SK-N-SH (cell line): ENCODE measurements at regions not wholly inside any gene's neighbourhood (a gene's known extent, or its start where the extent isn't known, plus 50 kb on each side); places are given as distances from the start of the nearest gene placed in this dataset.

Experiments
- CTCF ChIA-PET: fragments of 300-600, 350-600 bp; formaldehyde crosslinking; extraction: SDS; loops from one replicate; lab custom pipeline; 2021; lab: Yijun Ruan, JAX
- POLR2A ChIA-PET: fragments of 350-600 bp; sonication (Branson Sonifier 250); formaldehyde crosslinking; extraction: SDS; loops from one replicate; lab custom pipeline; 2020; ENCODE audit warnings: antibody characterized with exemption, inconsistent platforms; lab: Yijun Ruan, JAX
- DNase-seq: peaks from one replicate; pipeline ENCODE4 v3.0.0; 2012
- H2AFZ ChIP-seq: fragments of 200-600 bp; sonication (generic); 2 replicates; pipeline ENCODE4 v1.8.1; 2016; ENCODE audit warnings: antibody characterized with exemption, mild to moderate bottlenecking, low read depth
- H3F3A ChIP-seq: fragments of 200-600 bp; sonication (generic); replicated peaks from 2 replicates; pipeline ENCODE3; 2016; ENCODE audit warnings: antibody characterized with exemption, mild to moderate bottlenecking; ENCODE audit not compliant: insufficient read depth
- H3K27ac ChIP-seq, 2 experiments: fragments of 200-500 bp in 1 of 2; fragments of 200-600 bp in 1 of 2; sonication (Bioruptor generic) in 1 of 2; sonication (generic), shearing (Covaris generic) in 1 of 2; 2 replicates each; pipeline versions ENCODE4 v1.5.1 to v1.6.1; 2014 to 2016; ENCODE audit warnings: low read depth in 2 of 2, inconsistent platforms in 1 of 2, low read length in 1 of 2, mild to moderate bottlenecking in 1 of 2, mixed read lengths in 1 of 2
- H3K27me3 ChIP-seq: fragments of 200-600 bp; sonication (generic), shearing (Covaris generic); 2 replicates; pipeline ENCODE4 v1.6.1; 2016; ENCODE audit warnings: mixed run types; ENCODE audit not compliant: insufficient read depth
- H3K36me3 ChIP-seq, 2 experiments: fragments of 200-500 bp in 1 of 2; fragments of 200-600 bp in 1 of 2; sonication (Bioruptor generic) in 1 of 2; sonication (generic) in 1 of 2; replicated peaks in 1 of 2; 2 replicates each; pipeline versions ENCODE3 to v1.5.1; 2014 to 2016; ENCODE audit warnings: low read length in 1 of 2, mild to moderate bottlenecking in 1 of 2; ENCODE audit not compliant: insufficient read depth in 2 of 2, control insufficient read depth in 1 of 2
- H3K4me1 ChIP-seq, 2 experiments: fragments of 200-500 bp in 1 of 2; fragments of 200-600 bp in 1 of 2; sonication (Bioruptor generic) in 1 of 2; sonication (generic), shearing (Covaris generic) in 1 of 2; 2 replicates each; pipeline versions ENCODE4 v1.5.1 to v1.6.1; 2014 to 2016; ENCODE audit warnings: low read depth in 1 of 2, low read length in 1 of 2, mixed run types in 1 of 2; ENCODE audit not compliant: insufficient read depth in 2 of 2, control insufficient read depth in 1 of 2
- H3K4me2 ChIP-seq: fragments of 200-600 bp; sonication (generic), shearing (Covaris generic); 2 replicates; pipeline ENCODE4 v1.6.1; 2017; ENCODE audit warnings: mixed run types
- H3K4me3 ChIP-seq, 2 experiments: fragments of 200-500 bp in 1 of 2; fragments of 200-600 bp in 1 of 2; sonication (Bioruptor generic) in 1 of 2; sonication (generic), shearing (Covaris generic) in 1 of 2; 2 replicates each; pipeline versions ENCODE4 v1.5.1 to v1.8.1; 2014 to 2016; ENCODE audit warnings: low read depth in 2 of 2, inconsistent platforms in 1 of 2, low read length in 1 of 2, mild to moderate bottlenecking in 1 of 2, mixed read lengths in 1 of 2, moderate library complexity in 1 of 2
- H3K79me2 ChIP-seq: fragments of 200-600 bp; sonication (generic); 2 replicates; pipeline ENCODE4 v1.8.1; 2017; ENCODE audit warnings: mild to moderate bottlenecking; ENCODE audit not compliant: insufficient read depth
- H3K9ac ChIP-seq: fragments of 200-600 bp; sonication (generic); 2 replicates; pipeline ENCODE4 v1.6.1; 2017; ENCODE audit warnings: mixed run types
- H3K9me2 ChIP-seq: fragments of 200-600 bp; sonication (generic); 2 replicates; pipeline ENCODE4 v1.6.1; 2017; ENCODE audit warnings: mixed run types
- H3K9me3 ChIP-seq: fragments of 200-600 bp; sonication (generic); 2 replicates; pipeline ENCODE4 v1.6.1; 2017; ENCODE audit warnings: mixed run types, mild to moderate bottlenecking, moderate library complexity
- H4K20me1 ChIP-seq: fragments of 200-600 bp; sonication (generic); 2 replicates; pipeline ENCODE4 v1.6.1; 2017; ENCODE audit warnings: mild to moderate bottlenecking, mixed run types; ENCODE audit not compliant: insufficient read depth
- CHD2 ChIP-seq: fragments of 150-350 bp; IDR thresholded peaks from 2 replicates; pipeline ENCODE4 v1.6.1; 2018; ENCODE audit warnings: low read length; ENCODE audit not compliant: partially characterized antibody
- FOXJ3 ChIP-seq: sonication (generic); formaldehyde crosslinking; IDR thresholded peaks from 2 replicates; pipeline ENCODE4 v1.5.1; 2020; ENCODE audit warnings: mild to moderate bottlenecking, missing genetic modification reagents
- GABPA ChIP-seq: IDR thresholded peaks from 2 replicates; pipeline ENCODE4 v1.4.0; 2012; ENCODE audit warnings: low read depth, mild to moderate bottlenecking
- MEF2A ChIP-seq: IDR thresholded peaks from 2 replicates; pipeline ENCODE4 v1.4.0; 2012; ENCODE audit warnings: low read depth, borderline replicate concordance
- MXI1 ChIP-seq: IDR thresholded peaks from 2 replicates; pipeline ENCODE4 v1.6.1; 2012; ENCODE audit warnings: mild to moderate bottlenecking, low read depth, low read length, improper control_type of control experiment
- NFIC ChIP-seq: IDR thresholded peaks from 2 replicates; pipeline ENCODE4 v1.4.0; 2012; ENCODE audit warnings: borderline replicate concordance
- RAD21 ChIP-seq: IDR thresholded peaks from 2 replicates; pipeline ENCODE4 v1.6.1; 2012; ENCODE audit warnings: mild to moderate bottlenecking, low read length
- RCOR1 ChIP-seq: fragments of 150-350 bp; IDR thresholded peaks from 2 replicates; pipeline ENCODE4 v1.6.1; 2017; ENCODE audit warnings: antibody characterized with exemption, low read length
- SIN3A ChIP-seq: IDR thresholded peaks from 2 replicates; pipeline ENCODE4 v1.6.1; 2012; ENCODE audit warnings: low read depth, mild to moderate bottlenecking, low read length, moderate library complexity, borderline replicate concordance
- TAF1 ChIP-seq: IDR thresholded peaks from 2 replicates; pipeline ENCODE4 v1.6.1; 2012; ENCODE audit warnings: low read depth, mild to moderate bottlenecking, low read length, moderate library complexity, borderline replicate concordance
- TCF12 ChIP-seq: IDR thresholded peaks from 2 replicates; pipeline ENCODE4 v1.4.0; 2012
- YY1 ChIP-seq: IDR thresholded peaks from 2 replicates; pipeline ENCODE4 v1.4.0; 2012; ENCODE audit warnings: low read depth, mild to moderate bottlenecking
- WGBS: methylation state at CpG from one replicate; pipeline ENCODE4 v1.1.6; 2017; ENCODE audit warnings: low lambda C conversion rate; 5-methylcytosine and 5-hydroxymethylcytosine counted together
- TF ChIP-seq, protein P1 (sequence below): fragments of 150-350 bp; IDR thresholded peaks from 2 replicates; pipeline ENCODE4 v1.6.1; 2016; ENCODE audit warnings: mild to moderate bottlenecking, low read depth, low read length
- TF ChIP-seq, protein P2 (sequence below): IDR thresholded peaks from 2 replicates; pipeline ENCODE4 v1.4.0; 2012; ENCODE audit warnings: low read depth, borderline replicate concordance
- TF ChIP-seq, protein P3 (sequence below): IDR thresholded peaks from 2 replicates; pipeline ENCODE4 v1.6.1; 2012; ENCODE audit warnings: mild to moderate bottlenecking, low read depth, low read length, moderate library complexity
- TF ChIP-seq, protein P4 (sequence below): fragments of 200-600 bp; sonication (generic); IDR thresholded peaks from 2 replicates; pipeline ENCODE4 v1.6.1; 2017; ENCODE audit warnings: antibody characterized with exemption, mild to moderate bottlenecking, moderate library complexity

DNA sequence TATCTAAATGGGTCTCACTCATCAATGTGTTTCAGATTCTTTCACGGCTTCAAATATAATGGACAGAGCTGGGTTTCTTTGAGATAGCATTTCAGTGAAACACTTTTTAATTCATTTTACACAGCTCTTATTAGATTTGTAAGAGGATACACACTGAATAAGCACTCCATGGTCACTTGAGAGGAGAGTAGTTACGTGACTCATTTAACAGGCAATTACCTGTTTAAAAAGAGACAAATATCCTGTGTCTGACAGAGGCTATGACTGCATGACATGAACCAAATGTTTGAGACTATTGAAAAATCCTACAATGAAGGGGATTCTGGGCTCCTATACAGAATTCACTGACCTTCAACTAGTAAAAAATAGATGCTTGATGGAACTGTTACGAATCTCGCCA is 786.9 kb downstream of the EPHA4 start:
- Histone ChIP-seq H4K20me1 (no peaks in the 10 kb centered on the region), H3K27ac (no peak overlapping the region), H3K79me2 (no peaks in the 10 kb centered on the region), H3K4me1 (no peaks in the 10 kb centered on the region), H3K9me3 (no peaks in the 10 kb centered on the region), H3K27me3 (no peaks in the 10 kb centered on the region), H3K9ac (no peak overlapping the region), H3K9me2 (no peaks in the 10 kb centered on the region), H3K36me3 (no peaks in the 10 kb centered on the region), H3K4me3 (no peak overlapping the region), H2AFZ (no peak overlapping the region), H3K4me2 (no peak overlapping the region), H3F3A (no peaks in the 10 kb centered on the region)
- TF ChIP-seq RAD21 (no peak), SIN3A (no peak), MEF2A (no peak), NFIC (no peak)
- TF ChIP-seq, protein P1, sequence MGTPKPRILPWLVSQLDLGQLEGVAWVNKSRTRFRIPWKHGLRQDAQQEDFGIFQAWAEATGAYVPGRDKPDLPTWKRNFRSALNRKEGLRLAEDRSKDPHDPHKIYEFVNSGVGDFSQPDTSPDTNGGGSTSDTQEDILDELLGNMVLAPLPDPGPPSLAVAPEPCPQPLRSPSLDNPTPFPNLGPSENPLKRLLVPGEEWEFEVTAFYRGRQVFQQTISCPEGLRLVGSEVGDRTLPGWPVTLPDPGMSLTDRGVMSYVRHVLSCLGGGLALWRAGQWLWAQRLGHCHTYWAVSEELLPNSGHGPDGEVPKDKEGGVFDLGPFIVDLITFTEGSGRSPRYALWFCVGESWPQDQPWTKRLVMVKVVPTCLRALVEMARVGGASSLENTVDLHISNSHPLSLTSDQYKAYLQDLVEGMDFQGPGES: no peak
- WGBS: 30% methylated on average over 4 of the region's 4 CpGs
- DNase-seq: no peak
- CTCF ChIA-PET: no interaction called here
- POLR2A ChIA-PET: interaction anchor here (0.6 kb wide), 1 partner anchor 413 kb away, joined by 3 read pairs; no protein-coding TSS in a partner anchor

DNA sequence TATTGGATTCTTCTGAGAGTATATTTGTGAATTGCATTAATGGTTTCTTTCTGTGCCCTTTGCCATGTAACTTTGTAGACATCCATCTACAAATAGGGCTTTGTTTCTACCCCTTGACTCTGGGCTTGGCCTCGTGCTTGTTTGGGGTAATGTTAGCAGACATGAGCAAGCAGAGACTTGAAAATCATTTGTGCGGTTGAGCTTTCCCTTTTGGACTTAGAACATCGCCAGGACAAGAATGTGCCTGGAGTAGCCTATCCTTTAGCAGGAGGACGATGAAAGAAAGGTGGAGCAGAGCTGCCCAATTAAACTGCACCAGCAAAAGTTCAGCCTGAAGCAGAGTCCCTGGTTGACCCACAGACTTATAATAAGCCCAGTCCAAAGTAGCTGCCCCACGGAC is 785.9 kb downstream of the EPHA4 start:
- H3F3A ChIP-seq: no peaks in the 10 kb centered on the region
- TF ChIP-seq RCOR1 (no peak), FOXJ3 (CRISPR knock-in tag) (no peak), GABPA (no peak), TCF12 (no peak)
- H4K20me1 ChIP-seq: no peaks in the 10 kb centered on the region
- H2AFZ ChIP-seq: no peak overlapping the region
- no peak overlapping the region for H3K9ac ChIP-seq
- ChIA-PET POLR2A (no interaction called here), CTCF (no interaction called here)
- no peak for DNase-seq
- H3K4me2 ChIP-seq: no peak overlapping the region
- WGBS: 15% methylated on average over 5 of the region's 5 CpGs
- H3K27me3 ChIP-seq: no peaks in the 10 kb centered on the region
- H3K9me3 ChIP-seq: no peaks in the 10 kb centered on the region
- no peaks in the 10 kb centered on the region for H3K36me3 ChIP-seq
- no peaks in the 10 kb centered on the region for H3K4me1 ChIP-seq
- H3K27ac ChIP-seq: no peak overlapping the region
- no peaks in the 10 kb centered on the region for H3K9me2 ChIP-seq
- no peak overlapping the region for H3K4me3 ChIP-seq
- H3K79me2 ChIP-seq: no peaks in the 10 kb centered on the region

DNA sequence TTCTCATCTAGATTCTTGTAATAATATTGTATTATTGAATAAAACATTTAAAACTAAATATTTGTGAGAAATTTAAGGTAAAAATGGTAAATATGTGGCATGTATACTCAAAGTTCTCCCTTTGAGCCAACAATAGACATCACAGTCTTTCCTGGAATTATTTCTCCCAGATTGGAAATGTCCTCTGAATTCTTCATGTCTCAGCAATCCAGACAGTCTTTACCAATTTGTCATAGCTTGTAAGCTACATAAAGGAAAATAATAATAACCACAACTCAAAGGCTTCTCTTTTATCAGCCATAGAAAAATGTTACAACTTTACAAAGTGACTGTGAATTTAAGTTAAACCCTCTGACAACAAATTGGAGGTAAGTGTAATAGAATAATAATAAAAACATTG is 784.9 kb downstream of the EPHA4 start:
- no peak overlapping the region for H3K27ac ChIP-seq
- no peak overlapping the region for H3K4me2 ChIP-seq
- no peaks in the 10 kb centered on the region for H3F3A ChIP-seq
- ChIA-PET POLR2A (no interaction called here), CTCF (no interaction called here)
- H3K4me1 ChIP-seq: no peaks in the 10 kb centered on the region
- H3K9me2 ChIP-seq: no peaks in the 10 kb centered on the region
- DNase-seq: no peak
- no peaks in the 10 kb centered on the region for H3K27me3 ChIP-seq
- H4K20me1 ChIP-seq: no peaks in the 10 kb centered on the region
- no peaks in the 10 kb centered on the region for H3K36me3 ChIP-seq
- no peaks in the 10 kb centered on the region for H3K9me3 ChIP-seq
- H3K4me3 ChIP-seq: no peak overlapping the region
- H3K79me2 ChIP-seq: no peaks in the 10 kb centered on the region
- no peak overlapping the region for H3K9ac ChIP-seq
- H2AFZ ChIP-seq: no peak overlapping the region
- TF ChIP-seq, protein P2, sequence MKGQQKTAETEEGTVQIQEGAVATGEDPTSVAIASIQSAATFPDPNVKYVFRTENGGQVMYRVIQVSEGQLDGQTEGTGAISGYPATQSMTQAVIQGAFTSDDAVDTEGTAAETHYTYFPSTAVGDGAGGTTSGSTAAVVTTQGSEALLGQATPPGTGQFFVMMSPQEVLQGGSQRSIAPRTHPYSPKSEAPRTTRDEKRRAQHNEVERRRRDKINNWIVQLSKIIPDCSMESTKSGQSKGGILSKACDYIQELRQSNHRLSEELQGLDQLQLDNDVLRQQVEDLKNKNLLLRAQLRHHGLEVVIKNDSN: no peak
- TF ChIP-seq RAD21 (no peak), SIN3A (no peak), NFIC (no peak), TAF1 (no peak), CHD2 (no peak), MXI1 (no peak), YY1 (no peak)
- TF ChIP-seq, protein P3, sequence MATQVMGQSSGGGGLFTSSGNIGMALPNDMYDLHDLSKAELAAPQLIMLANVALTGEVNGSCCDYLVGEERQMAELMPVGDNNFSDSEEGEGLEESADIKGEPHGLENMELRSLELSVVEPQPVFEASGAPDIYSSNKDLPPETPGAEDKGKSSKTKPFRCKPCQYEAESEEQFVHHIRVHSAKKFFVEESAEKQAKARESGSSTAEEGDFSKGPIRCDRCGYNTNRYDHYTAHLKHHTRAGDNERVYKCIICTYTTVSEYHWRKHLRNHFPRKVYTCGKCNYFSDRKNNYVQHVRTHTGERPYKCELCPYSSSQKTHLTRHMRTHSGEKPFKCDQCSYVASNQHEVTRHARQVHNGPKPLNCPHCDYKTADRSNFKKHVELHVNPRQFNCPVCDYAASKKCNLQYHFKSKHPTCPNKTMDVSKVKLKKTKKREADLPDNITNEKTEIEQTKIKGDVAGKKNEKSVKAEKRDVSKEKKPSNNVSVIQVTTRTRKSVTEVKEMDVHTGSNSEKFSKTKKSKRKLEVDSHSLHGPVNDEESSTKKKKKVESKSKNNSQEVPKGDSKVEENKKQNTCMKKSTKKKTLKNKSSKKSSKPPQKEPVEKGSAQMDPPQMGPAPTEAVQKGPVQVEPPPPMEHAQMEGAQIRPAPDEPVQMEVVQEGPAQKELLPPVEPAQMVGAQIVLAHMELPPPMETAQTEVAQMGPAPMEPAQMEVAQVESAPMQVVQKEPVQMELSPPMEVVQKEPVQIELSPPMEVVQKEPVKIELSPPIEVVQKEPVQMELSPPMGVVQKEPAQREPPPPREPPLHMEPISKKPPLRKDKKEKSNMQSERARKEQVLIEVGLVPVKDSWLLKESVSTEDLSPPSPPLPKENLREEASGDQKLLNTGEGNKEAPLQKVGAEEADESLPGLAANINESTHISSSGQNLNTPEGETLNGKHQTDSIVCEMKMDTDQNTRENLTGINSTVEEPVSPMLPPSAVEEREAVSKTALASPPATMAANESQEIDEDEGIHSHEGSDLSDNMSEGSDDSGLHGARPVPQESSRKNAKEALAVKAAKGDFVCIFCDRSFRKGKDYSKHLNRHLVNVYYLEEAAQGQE: no peak
- TF ChIP-seq, protein P4, sequence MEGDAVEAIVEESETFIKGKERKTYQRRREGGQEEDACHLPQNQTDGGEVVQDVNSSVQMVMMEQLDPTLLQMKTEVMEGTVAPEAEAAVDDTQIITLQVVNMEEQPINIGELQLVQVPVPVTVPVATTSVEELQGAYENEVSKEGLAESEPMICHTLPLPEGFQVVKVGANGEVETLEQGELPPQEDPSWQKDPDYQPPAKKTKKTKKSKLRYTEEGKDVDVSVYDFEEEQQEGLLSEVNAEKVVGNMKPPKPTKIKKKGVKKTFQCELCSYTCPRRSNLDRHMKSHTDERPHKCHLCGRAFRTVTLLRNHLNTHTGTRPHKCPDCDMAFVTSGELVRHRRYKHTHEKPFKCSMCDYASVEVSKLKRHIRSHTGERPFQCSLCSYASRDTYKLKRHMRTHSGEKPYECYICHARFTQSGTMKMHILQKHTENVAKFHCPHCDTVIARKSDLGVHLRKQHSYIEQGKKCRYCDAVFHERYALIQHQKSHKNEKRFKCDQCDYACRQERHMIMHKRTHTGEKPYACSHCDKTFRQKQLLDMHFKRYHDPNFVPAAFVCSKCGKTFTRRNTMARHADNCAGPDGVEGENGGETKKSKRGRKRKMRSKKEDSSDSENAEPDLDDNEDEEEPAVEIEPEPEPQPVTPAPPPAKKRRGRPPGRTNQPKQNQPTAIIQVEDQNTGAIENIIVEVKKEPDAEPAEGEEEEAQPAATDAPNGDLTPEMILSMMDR: no peak
